ENCODE measurements at regions not wholly inside any gene's neighbourhood (a gene's known extent, or its start where the extent isn't known, plus 50 kb on each side); places are given as distances from the start of the nearest gene placed in this dataset.

GRCh38 chr15:93486407-93487117 is 397.6 kb upstream of the RGMA start:
- no peaks in the 10 kb centered on the region for H3K27me3 ChIP-seq
- H3K9me3 ChIP-seq = no peaks in the 10 kb centered on the region
- H3K4me3 ChIP-seq = no peak overlapping the region
- DNase-seq = no peak
- TF ChIP-seq CTCF (IDR thresholded peaks at IDR 0.05) (no peak), POLR2A (IDR thresholded peaks at IDR 0.05) (no peak)
- no peak overlapping the region for H3K27ac ChIP-seq
- no peaks in the 10 kb centered on the region for H3K36me3 ChIP-seq
- H3K4me1 ChIP-seq = no peaks in the 10 kb centered on the region

- TF ChIP-seq POLR2A (IDR thresholded peaks at IDR 0.05) = no peak
- TF ChIP-seq CTCF (IDR thresholded peaks at IDR 0.05) = no peak
- no peak overlapping the region for H3K27ac ChIP-seq
- H3K36me3 ChIP-seq = no peaks in the 10 kb centered on the region
- H3K27me3 ChIP-seq = no peaks in the 10 kb centered on the region
- H3K4me3 ChIP-seq = no peak overlapping the region
- H3K9me3 ChIP-seq = no peaks in the 10 kb centered on the region
- no peaks in the 10 kb centered on the region for H3K4me1 ChIP-seq
- DNase-seq = no peak
Measured at GRCh38 chr15:93485438-93486327, 396.7 kb upstream of the RGMA start.

GRCh38 chr15:93483923-93484322 is 394.9 kb upstream of the RGMA start:
- H3K27me3 ChIP-seq = no peaks in the 10 kb centered on the region
- H3K4me3 ChIP-seq = no peak overlapping the region
- no peak overlapping the region for H3K27ac ChIP-seq
- H3K36me3 ChIP-seq = no peaks in the 10 kb centered on the region
- no peak for DNase-seq
- H3K4me1 ChIP-seq = no peaks in the 10 kb centered on the region
- H3K9me3 ChIP-seq = no peaks in the 10 kb centered on the region
- no peak for TF ChIP-seq POLR2A (IDR thresholded peaks at IDR 0.05)
- TF ChIP-seq CTCF (IDR thresholded peaks at IDR 0.05) = no peak

GRCh38 chr15:93482731-93483130 is 393.7 kb upstream of the RGMA start:
- no peaks in the 10 kb centered on the region for H3K27me3 ChIP-seq
- H3K9me3 ChIP-seq = no peaks in the 10 kb centered on the region
- no peaks in the 10 kb centered on the region for H3K36me3 ChIP-seq
- no peak overlapping the region for H3K4me3 ChIP-seq
- no peak for TF ChIP-seq CTCF (IDR thresholded peaks at IDR 0.05)
- H3K4me1 ChIP-seq = no peaks in the 10 kb centered on the region
- no peak for DNase-seq
- H3K27ac ChIP-seq = no peak overlapping the region

GRCh38 chr15:93479715-93480114 is 390.7 kb upstream of the RGMA start:
- H3K9me3 ChIP-seq = no peaks in the 10 kb centered on the region
- H3K27me3 ChIP-seq = no peaks in the 10 kb centered on the region
- no peak for DNase-seq
- no peak overlapping the region for H3K4me3 ChIP-seq
- TF ChIP-seq CTCF (IDR thresholded peaks at IDR 0.05) = no peak
- H3K4me1 ChIP-seq = no peaks in the 10 kb centered on the region
- H3K27ac ChIP-seq = no peak overlapping the region
- H3K36me3 ChIP-seq = no peaks in the 10 kb centered on the region
